Activated CD8-positive, alpha-beta T cell treated with anti-CD3 and anti-CD28 coated beads, Interleukin-2, amount 10 ng/mL, durations not matched to agents 7 days and 5 days (primary cell): ENCODE measurements at regions not wholly inside any gene's neighbourhood (a gene's known extent, or its start where the extent isn't known, plus 50 kb on each side); places are given as distances from the start of the nearest gene placed in this dataset.

Experiments
- ATAC-seq: fragments of 150-1000 bp; cut with Tn5 transposase; one replicate; pipeline ENCODE4 v1.10.0; 2021; ENCODE audit warnings: moderate library complexity
- CTCF ChIA-PET: fragments of 350-600 bp; sonication (Branson Sonifier 250); formaldehyde crosslinking; loops from one replicate; lab custom pipeline; 2021; ENCODE audit warnings: antibody characterized with exemption; lab: Charles Lee
- POLR2A ChIA-PET: fragments of 350-600 bp; sonication (Branson Sonifier 250); formaldehyde crosslinking; loops from one replicate; lab custom pipeline; 2021; ENCODE audit warnings: antibody characterized with exemption; lab: Charles Lee
- DNase-seq: peaks from one replicate; pipeline ENCODE4 v3.0.0-alpha.2; 2020
- H3K27ac Mint-ChIP-seq: one replicate; pipeline ENCODE4 v1.8.0; 2021; ENCODE audit warnings: mild to moderate bottlenecking, mixed read lengths
- H3K27me3 Mint-ChIP-seq: one replicate; pipeline ENCODE4 v1.8.0; 2021; ENCODE audit warnings: low read depth, mixed read lengths
- H3K36me3 Mint-ChIP-seq: one replicate; pipeline ENCODE4 v1.8.0; 2021; ENCODE audit warnings: low read depth, mixed read lengths
- H3K4me1 Mint-ChIP-seq: one replicate; pipeline ENCODE4 v1.8.0; 2021; ENCODE audit warnings: low read depth, mixed read lengths
- H3K4me3 Mint-ChIP-seq: one replicate; pipeline ENCODE4 v1.8.0; 2021; ENCODE audit warnings: mild to moderate bottlenecking, mixed read lengths
- H3K9me3 Mint-ChIP-seq: one replicate; pipeline ENCODE4 v1.8.0; 2022; ENCODE audit warnings: mixed read lengths; ENCODE audit not compliant: insufficient read depth

DNA sequence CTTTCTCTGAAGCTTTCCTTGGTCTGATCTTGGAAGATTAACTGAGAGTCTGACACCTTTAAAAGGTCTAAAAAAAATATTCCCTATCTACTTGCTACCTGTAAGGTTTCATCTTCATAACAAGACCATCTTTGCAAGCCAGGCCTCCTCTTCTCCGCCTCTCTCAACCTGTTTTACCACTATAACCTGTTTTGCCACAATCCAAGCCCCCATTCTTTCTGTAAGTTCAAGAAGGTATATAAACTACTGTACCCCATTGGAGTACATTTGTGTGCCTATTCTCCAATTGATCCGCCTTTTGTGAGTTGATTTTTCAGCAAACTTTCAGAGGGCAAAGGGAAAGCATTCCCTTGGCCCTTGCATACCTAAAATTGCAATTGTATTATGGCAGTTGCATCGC, 319.3 kb upstream of the NECTIN3 start:
- Mint-ChIP-seq H3K27me3 (no peaks in the 10 kb centered on the region), H3K4me1 (no peaks in the 10 kb centered on the region), H3K27ac (no peak overlapping the region), H3K9me3 (no peaks in the 10 kb centered on the region), H3K4me3 (no peak overlapping the region), H3K36me3 (no peaks in the 10 kb centered on the region)
- ChIA-PET CTCF (no interaction called here), POLR2A (no interaction called here)
- DNase-seq = no peak
- no peak for ATAC-seq

DNA sequence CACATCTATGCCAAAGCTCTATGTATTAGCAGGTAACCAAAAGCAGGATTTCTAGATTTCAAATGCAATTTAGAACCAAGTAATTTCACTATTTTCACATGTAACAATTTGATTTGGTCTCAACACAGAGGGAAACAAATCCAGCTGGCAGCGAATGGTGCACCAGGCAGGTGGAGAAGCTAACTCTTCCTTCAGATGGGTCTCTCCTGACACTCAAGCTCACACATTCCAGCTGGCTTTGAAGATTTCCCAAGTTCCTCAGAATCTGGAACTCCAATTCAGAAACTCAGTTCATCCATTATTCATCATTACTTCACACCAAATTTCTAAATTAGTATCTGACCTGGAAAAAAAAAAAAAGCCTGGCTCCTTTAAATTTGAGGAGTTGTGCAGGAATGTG, 318.1 kb upstream of the NECTIN3 start:
- CTCF ChIA-PET = no interaction called here
- Mint-ChIP-seq H3K4me1 (no peaks in the 10 kb centered on the region), H3K27me3 (no peaks in the 10 kb centered on the region), H3K4me3 (no peak overlapping the region), H3K9me3 (no peaks in the 10 kb centered on the region), H3K36me3 (no peaks in the 10 kb centered on the region), H3K27ac (no peak overlapping the region)
- DNase-seq (no peak), ATAC-seq (no peak)
- POLR2A ChIA-PET = no interaction called here

DNA sequence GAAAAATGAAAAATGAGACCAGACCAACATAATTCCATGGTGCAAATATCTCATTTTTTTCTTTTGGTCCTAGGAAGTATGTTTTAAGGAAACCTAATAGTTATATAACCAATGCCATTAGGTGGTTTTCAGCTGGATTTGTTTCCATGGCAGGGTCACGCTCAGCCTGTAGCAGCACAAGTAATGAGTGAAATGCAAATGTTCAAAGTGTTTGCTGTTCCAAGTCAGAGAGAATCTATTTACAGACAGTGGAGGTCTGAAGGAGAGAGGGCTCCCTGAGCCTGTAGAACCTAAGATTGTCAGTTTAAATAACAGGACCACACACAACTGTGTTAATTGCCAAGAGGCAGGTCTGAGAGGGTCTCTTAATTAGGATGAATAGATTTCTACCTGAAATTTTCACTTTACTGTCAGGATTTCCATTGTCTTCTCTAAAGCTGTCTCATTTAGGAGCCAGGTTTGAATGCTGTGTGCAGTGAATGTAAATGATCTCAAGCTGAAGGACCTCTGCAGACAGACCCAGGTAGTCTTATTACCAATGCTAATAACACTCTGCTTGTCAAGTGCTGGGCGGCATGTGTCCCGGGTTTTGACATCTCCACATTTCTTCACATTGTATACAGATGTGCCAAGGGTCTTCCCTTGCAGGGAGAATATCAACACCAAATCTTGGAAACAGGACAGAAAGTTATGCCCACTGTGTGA, 317.3 kb upstream of the NECTIN3 start:
- Mint-ChIP-seq H3K4me1 (no peaks in the 10 kb centered on the region), H3K9me3 (no peaks in the 10 kb centered on the region), H3K27ac (no peak overlapping the region), H3K4me3 (no peak overlapping the region), H3K36me3 (no peaks in the 10 kb centered on the region), H3K27me3 (no peaks in the 10 kb centered on the region)
- ATAC-seq (no peak), DNase-seq (no peak)
- POLR2A ChIA-PET = no interaction called here
- CTCF ChIA-PET = no interaction called here

DNA sequence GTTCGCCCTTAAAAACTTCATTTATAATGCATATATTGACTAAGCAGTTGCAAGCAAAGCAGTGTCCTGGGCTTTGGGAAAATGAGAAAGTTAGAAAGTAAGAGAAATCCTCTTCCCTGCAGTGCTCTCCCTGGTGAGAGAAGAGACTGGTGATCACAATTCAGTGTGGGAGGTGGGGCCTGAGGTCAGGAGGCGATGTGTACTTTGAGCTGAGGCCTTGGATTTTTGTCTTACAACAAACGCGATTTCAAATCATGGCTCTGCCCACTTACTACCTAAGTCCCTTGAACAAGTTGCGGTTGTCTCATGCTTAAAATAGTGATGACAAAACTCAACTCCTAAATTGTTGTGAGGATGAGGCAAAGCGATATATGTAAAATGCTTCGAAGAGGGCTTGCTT, 316.3 kb upstream of the NECTIN3 start:
- POLR2A ChIA-PET = no interaction called here
- H3K27me3 Mint-ChIP-seq = no peaks in the 10 kb centered on the region
- ATAC-seq (no peak), DNase-seq (no peak)
- no peak overlapping the region for H3K27ac Mint-ChIP-seq
- no peaks in the 10 kb centered on the region for H3K36me3 Mint-ChIP-seq
- CTCF ChIA-PET = no interaction called here
- H3K4me1 Mint-ChIP-seq = no peaks in the 10 kb centered on the region
- H3K4me3 Mint-ChIP-seq = no peak overlapping the region
- no peaks in the 10 kb centered on the region for H3K9me3 Mint-ChIP-seq

DNA sequence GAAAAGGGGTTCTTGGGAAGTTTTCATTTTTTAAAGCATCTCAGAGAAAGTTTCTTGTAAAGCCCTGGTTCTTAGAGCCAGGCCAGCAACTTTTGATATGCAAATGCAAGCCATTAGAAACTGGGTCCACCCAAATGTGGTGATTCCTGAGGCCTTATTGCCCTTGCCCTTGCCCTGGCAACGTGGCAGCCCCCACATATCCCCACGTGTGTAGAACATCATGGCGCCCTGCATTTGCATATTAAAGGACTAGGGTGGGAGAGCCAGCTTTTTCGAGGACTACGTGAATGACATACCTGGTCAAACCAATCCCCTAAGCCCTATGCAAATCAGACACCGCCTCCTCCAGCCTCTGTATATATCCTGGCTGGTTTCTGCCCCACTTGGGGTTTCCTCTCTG, 314.9 kb upstream of the NECTIN3 start:
- DNase-seq (no peak), ATAC-seq (no peak)
- ChIA-PET POLR2A (no interaction called here), CTCF (no interaction called here)
- Mint-ChIP-seq H3K4me1 (no peaks in the 10 kb centered on the region), H3K9me3 (no peaks in the 10 kb centered on the region), H3K4me3 (no peak overlapping the region), H3K27me3 (no peaks in the 10 kb centered on the region), H3K36me3 (no peaks in the 10 kb centered on the region), H3K27ac (no peak overlapping the region)

DNA sequence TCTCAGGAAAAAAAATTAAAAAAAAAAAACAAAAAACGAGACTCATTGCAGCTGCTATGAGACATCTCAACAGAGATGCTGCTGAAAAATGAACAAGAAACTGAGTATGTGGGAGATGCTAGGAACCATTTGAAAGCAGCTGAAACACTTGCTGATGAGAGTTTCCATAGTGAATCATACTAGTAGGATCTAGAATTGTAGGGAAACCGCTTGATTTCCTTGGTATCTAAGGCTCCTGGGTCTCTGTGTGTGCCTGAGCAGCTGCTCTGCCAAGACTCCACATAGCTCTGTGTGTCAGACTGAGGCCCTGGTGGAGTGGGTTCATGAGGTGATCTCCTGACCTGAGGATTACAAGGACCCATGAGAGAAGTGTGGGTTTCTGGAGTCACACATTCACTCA, 313.4 kb upstream of the NECTIN3 start:
- ChIA-PET CTCF (no interaction called here), POLR2A (no interaction called here)
- no peaks in the 10 kb centered on the region for H3K36me3 Mint-ChIP-seq
- no peaks in the 10 kb centered on the region for H3K9me3 Mint-ChIP-seq
- no peak overlapping the region for H3K4me3 Mint-ChIP-seq
- no peaks in the 10 kb centered on the region for H3K27me3 Mint-ChIP-seq
- no peak for DNase-seq
- H3K27ac Mint-ChIP-seq = no peak overlapping the region
- no peaks in the 10 kb centered on the region for H3K4me1 Mint-ChIP-seq
- no peak for ATAC-seq

DNA sequence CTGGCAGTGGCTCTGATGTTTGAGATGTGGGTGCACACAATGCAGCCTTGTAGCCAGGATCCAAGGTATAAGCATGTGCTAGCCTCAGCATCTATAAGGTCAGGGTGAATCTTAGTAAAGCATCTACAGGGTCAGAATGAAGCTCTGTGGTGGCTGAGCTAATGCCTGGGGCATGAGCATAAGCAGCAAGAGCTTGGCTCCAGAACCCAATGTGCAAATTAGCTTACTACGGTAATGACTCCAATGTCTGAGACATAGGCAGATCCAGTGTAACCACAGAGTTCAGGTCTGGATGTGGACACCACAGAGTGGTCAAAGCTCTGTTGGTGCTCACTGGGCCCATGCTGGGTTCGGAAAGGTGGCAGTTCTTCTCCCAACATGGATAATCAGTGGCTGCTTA, 304.5 kb upstream of the NECTIN3 start:
- H3K9me3 Mint-ChIP-seq = no peaks in the 10 kb centered on the region
- CTCF ChIA-PET = no interaction called here
- DNase-seq = no peak
- H3K27ac Mint-ChIP-seq = no peak overlapping the region
- no peak for ATAC-seq
- POLR2A ChIA-PET = no interaction called here
- H3K36me3 Mint-ChIP-seq = no peaks in the 10 kb centered on the region
- peaks cover 5% of the 10 kb centered on the region for H3K27me3 Mint-ChIP-seq
- H3K4me1 Mint-ChIP-seq = no peaks in the 10 kb centered on the region
- no peak overlapping the region for H3K4me3 Mint-ChIP-seq

DNA sequence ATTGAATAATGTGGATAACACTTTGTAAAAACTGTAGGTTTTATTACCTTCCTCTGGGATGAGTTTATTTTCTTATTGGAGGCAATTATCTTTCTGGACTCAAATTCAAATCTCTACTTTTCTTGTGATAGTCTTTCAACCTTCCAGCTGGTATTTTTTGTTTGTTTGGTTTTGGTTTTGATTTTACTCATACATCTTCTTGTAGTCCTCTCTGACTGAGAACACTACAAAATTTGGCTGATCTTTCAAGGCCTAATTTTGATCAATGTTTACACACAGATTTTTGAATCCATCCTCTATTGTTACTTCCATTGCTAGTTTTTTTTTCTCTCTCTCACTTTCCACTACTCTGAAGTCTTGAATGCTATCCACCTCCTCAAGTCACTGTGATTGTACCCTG, 303.8 kb upstream of the NECTIN3 start:
- DNase-seq = no peak
- Mint-ChIP-seq H3K4me1 (no peaks in the 10 kb centered on the region), H3K9me3 (no peaks in the 10 kb centered on the region), H3K4me3 (no peak overlapping the region), H3K36me3 (no peaks in the 10 kb centered on the region), H3K27ac (no peak overlapping the region), H3K27me3 (peaks cover 5% of the 10 kb centered on the region)
- CTCF ChIA-PET = interaction anchor here (1.3 kb wide), 1 partner anchor 18 kb away, joined by 3 read pairs; no protein-coding TSS in a partner anchor
- POLR2A ChIA-PET = no interaction called here
- ATAC-seq = no peak

DNA sequence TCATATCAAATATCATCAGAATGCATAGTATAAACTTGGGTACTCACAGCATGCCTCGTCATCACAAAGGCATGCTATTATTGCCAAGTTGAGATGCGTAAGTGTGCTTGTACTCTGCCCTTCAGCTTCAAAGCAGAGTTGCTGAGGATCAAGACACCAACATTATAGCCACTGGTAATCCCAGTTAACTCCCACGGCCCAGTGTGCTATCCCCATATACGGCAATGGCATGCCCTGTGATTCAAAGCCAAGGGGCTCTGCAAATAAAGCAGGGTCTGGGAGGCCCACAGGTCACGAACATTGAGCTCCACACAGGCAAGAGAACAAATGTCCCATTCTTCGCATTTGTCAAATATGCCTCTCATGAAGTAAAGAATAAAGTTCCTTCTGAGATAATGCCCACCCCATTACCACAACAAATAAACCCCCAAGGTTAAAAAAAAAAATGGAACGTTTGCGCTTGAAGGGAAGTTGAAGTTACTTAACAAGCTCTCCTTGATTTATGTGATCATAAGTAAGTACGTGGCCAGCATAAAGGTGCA, 298.1 kb upstream of the NECTIN3 start:
- H3K36me3 Mint-ChIP-seq = no peaks in the 10 kb centered on the region
- POLR2A ChIA-PET = no interaction called here
- no peaks in the 10 kb centered on the region for H3K27me3 Mint-ChIP-seq
- ATAC-seq (no peak), DNase-seq (no peak)
- H3K27ac Mint-ChIP-seq = no peak overlapping the region
- no peaks in the 10 kb centered on the region for H3K9me3 Mint-ChIP-seq
- no peaks in the 10 kb centered on the region for H3K4me1 Mint-ChIP-seq
- H3K4me3 Mint-ChIP-seq = no peak overlapping the region
- CTCF ChIA-PET = no interaction called here

DNA sequence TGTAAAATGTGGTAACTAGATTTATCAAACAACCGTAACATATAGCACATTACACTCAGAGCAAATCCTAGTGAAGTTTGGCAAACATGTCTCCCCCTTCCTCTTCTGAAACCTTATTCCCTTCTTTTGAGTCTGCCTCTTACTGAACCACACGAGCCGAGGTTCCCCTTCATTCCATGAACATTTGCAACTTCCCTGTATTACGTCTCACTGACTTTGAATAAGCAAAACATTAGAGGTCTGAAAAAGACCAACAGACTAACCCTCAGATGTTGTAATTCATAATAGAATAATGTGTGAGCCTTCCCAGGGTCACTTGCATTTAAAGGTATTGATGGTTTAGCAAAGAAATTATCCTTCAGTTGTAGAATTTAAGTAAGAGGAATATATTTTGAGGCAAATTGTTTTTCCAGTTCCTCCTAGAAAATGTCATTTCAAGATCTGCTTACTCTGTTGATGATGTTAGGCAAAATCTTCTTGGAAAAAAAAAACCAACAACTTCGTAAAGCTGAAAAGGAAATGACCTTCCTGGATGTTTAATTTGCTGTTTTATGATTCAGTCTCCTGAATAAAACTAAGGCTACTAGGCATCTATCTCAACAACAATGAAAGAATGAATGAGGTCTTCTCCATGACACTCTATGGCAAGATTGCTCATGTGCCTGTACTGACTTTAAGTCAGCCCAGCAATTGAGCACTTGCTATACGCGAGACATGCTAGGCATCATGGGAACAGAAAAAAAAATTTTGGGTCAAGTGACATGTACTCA, 296.9 kb upstream of the NECTIN3 start:
- no peaks in the 10 kb centered on the region for H3K9me3 Mint-ChIP-seq
- POLR2A ChIA-PET = no interaction called here
- no peak overlapping the region for H3K27ac Mint-ChIP-seq
- DNase-seq = no peak
- no peaks in the 10 kb centered on the region for H3K36me3 Mint-ChIP-seq
- no peak overlapping the region for H3K4me3 Mint-ChIP-seq
- H3K27me3 Mint-ChIP-seq = no peaks in the 10 kb centered on the region
- CTCF ChIA-PET = no interaction called here
- no peaks in the 10 kb centered on the region for H3K4me1 Mint-ChIP-seq
- ATAC-seq = no peak

DNA sequence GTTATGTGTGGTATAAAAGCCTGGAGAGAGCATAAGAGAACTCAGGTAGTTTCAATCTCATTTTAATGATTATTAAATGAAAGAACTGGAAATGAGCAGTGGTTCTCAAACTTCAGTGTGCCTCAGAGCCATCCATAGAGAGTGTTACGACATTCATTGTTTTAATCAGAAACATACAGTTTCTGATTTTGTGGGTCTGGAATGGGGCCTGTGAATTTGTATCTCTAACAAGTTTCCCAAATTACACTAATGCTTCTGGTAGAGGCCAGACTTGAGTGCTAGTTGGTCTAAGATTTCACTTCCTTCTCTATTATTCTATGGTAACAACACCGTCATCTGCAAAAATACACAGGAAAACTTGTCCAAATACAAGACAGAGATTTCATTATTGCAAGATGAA, 292.0 kb upstream of the NECTIN3 start:
- H3K4me1 Mint-ChIP-seq = no peaks in the 10 kb centered on the region
- no peak for DNase-seq
- H3K9me3 Mint-ChIP-seq = no peaks in the 10 kb centered on the region
- no peaks in the 10 kb centered on the region for H3K27me3 Mint-ChIP-seq
- H3K36me3 Mint-ChIP-seq = no peaks in the 10 kb centered on the region
- H3K27ac Mint-ChIP-seq = no peak overlapping the region
- no peak overlapping the region for H3K4me3 Mint-ChIP-seq
- ChIA-PET POLR2A (no interaction called here), CTCF (no interaction called here)
- ATAC-seq = no peak

DNA sequence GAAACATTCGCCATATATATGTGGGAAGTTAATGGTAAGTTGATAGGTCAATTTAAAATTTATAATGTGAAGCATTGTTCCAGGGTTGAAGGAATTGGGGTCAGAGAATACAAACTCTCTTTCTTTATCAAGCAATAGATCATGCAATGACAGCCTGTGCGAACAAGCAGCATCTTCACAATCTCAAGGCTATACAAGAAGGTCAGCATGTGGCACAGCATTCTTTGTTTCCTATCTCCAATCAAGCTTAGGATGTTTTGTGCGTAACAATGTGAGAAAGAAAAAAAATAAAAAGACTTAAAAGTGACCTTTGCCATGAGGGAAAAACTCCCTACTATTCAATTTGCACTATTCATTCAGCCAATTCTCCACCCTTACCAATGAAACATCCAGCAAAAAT, 288.1 kb upstream of the NECTIN3 start:
- ATAC-seq (no peak), DNase-seq (no peak)
- Mint-ChIP-seq H3K4me3 (no peak overlapping the region), H3K4me1 (no peaks in the 10 kb centered on the region), H3K27me3 (no peaks in the 10 kb centered on the region), H3K36me3 (no peaks in the 10 kb centered on the region), H3K27ac (no peak overlapping the region), H3K9me3 (no peaks in the 10 kb centered on the region)
- ChIA-PET CTCF (no interaction called here), POLR2A (no interaction called here)
